Psoas muscle (tissue), 7 donors: ENCODE measurements at regions not wholly inside any gene's neighbourhood (a gene's known extent, or its start where the extent isn't known, plus 50 kb on each side); places are given as distances from the start of the nearest gene placed in this dataset.
"Not testable (repeated sequence)": the region's sequence is repeated elsewhere in the genome, so short reads cannot be mapped to it uniquely, and the experiment has no call there.

Experiments
- ATAC-seq, 4 donors: fragments of 200-7000 bp; cut with Tn5 transposase; one replicate each; pipeline ENCODE4 v1.9.1; 2020; ENCODE audit warnings: moderate library complexity in 3 of 4, mild to moderate bottlenecking in 2 of 4
- DNase-seq, 2 donors: peaks; one replicate each; pipeline ENCODE4 v3.0.0-alpha.2; 2020
- H3K27ac ChIP-seq: fragments of 200-600 bp; one replicate; pipeline ENCODE4 v1.8.0; 2022
- H3K27me3 ChIP-seq, 3 donors: fragments of 200-600 bp in 1 of 3; one replicate each; pipeline versions ENCODE4 v1.6.1 to v1.8.0; 2013 to 2022; ENCODE audit warnings: low read length in 2 of 3, mild to moderate bottlenecking in 2 of 3, moderate library complexity in 1 of 3; ENCODE audit not compliant: insufficient read depth in 3 of 3
- H3K36me3 ChIP-seq, 2 donors: fragments of 200-600 bp in 1 of 2; one replicate each; pipeline versions ENCODE4 v1.6.1 to v1.8.0; 2013 to 2022; ENCODE audit warnings: low read depth in 1 of 2, mild to moderate bottlenecking in 1 of 2, moderate library complexity in 1 of 2; ENCODE audit not compliant: insufficient read depth in 1 of 2
- H3K4me1 ChIP-seq: fragments of 200-600 bp; one replicate; pipeline ENCODE4 v1.8.0; 2022
- H3K4me3 ChIP-seq: fragments of 200-600 bp; one replicate; pipeline ENCODE4 v1.8.0; 2022; ENCODE audit warnings: mild to moderate bottlenecking
- H3K9me3 ChIP-seq: fragments of 200-600 bp; one replicate; pipeline ENCODE4 v1.8.0; 2022
- CTCF ChIP-seq: fragments of 200-600 bp; IDR thresholded peaks from one replicate; pipeline ENCODE4 v1.8.0; 2022; ENCODE audit warnings: antibody characterized with exemption
- WGBS, 3 donors: extraction: QIAGEN DNeasy Blood & Tissue Kit; methylation state at CpG; one replicate each; pipeline versions ENCODE4 v1.1.6 to v1.1.7; 2013; 5-methylcytosine and 5-hydroxymethylcytosine counted together
- intact Hi-C, 2 donors: fragments of 100-400 bp; cut with DNase I; formaldehyde crosslinking; loops; one replicate each; pipeline versions ENCODE4 v1.11.0 to v1.14.2; 2022
- donor health status: healthy with polysubstance abuse.
- donor health status: DM: no; HTN: no; CAD: no; lungs with moderate emphysema.
- donor health status: Bipolar disorder and iron deficiency.
- donor health status: healthy.
- donor health status: DM: yes; HTN: yes; CAD: no.
- donor health status: DM: no; HTN: no; CAD: no.
- donor health status: DM: yes; HTN: yes; CAD: no.

DNA sequence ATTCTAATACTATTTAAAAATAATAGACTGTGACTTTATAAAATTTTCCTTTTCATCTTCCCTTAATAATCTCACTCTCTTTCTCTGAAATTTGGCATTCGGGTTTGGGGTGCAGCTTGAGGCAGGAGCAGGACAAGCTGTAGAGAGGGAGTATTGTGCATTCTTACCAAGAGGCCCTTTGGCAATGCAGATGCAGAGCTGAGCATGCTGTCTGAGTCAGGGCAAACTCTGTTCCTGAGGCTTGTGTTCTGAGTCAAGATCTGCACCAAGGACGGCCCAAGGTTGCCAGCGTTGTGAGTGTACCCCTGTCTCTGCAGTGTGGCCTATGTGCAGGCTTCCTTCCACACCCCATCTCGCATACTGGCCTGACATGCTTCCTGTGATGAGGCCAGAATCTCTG, 343.8 kb upstream of the FRG2C start:
- Histone ChIP-seq H3K4me3 (no peak overlapping the region), H3K27ac (no peak overlapping the region), H3K9me3 (no peaks in the 10 kb centered on the region), H3K27me3 (no peaks in the 10 kb centered on the region), H3K36me3 (no peaks in the 10 kb centered on the region), H3K4me1 (no peaks in the 10 kb centered on the region)
- no peak for ATAC-seq
- intact Hi-C loops: no loop called here
- WGBS, 3 donors: 92 to 94% (median 93%) methylated on average over 4 of the region's 4 CpGs
- no peak for DNase-seq
- no peak for TF ChIP-seq CTCF

GRCh38 chr3:75321060-75321459, 343.1 kb upstream of the FRG2C start:
- H3K9me3 ChIP-seq: no peaks in the 10 kb centered on the region

DNA sequence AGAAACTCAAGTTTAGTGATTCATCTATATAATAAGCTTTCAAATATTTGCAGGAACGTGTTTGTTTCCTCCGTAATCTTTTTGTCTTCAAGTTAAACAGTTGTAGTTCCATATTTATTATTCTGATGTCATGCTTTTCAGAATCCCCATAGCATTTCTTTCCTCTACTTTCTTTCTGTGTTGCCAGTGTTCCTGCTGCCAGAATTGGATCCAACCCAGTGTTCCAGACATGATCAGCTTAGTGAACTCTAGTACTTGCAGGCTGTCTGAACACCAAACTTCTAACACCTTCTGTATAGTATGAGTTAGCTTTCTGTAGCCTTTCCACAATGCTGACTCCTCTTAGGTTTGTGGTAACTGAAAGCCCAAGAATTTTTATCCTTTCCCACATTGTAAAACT, 340.2 kb upstream of the FRG2C start:
- intact Hi-C loops, H3K36me3 ChIP-seq, ATAC-seq, H3K27me3 ChIP-seq, H3K4me3 ChIP-seq, H3K9me3 ChIP-seq, H3K4me1 ChIP-seq, H3K27ac ChIP-seq, DNase-seq: not testable (repeated sequence)
- whole genome bisulfite sequencing, 3 donors: 38 to 49% (median 44%) methylated on average over 2 of the region's 2 CpGs

More at GRCh38 chr3:75321060-75321459, 343.1 kb upstream of the FRG2C start:
- H3K4me3 ChIP-seq: no peak overlapping the region
- no peak for DNase-seq
- no peaks in the 10 kb centered on the region for H3K27me3 ChIP-seq
- H3K27ac ChIP-seq: no peak overlapping the region
- H3K36me3 ChIP-seq: no peaks in the 10 kb centered on the region
- 92 to 98% (median 97%) methylated on average over 3 of the region's 3 CpGs for WGBS, 3 donors
- H3K4me1 ChIP-seq: no peaks in the 10 kb centered on the region
- intact Hi-C loops: no loop called here
- no peak for TF ChIP-seq CTCF
- no peak for ATAC-seq

- ATAC-seq (no peak), DNase-seq (no peak)
- Histone ChIP-seq H3K27me3 (peaks cover 0 to 3% (median 0%) of the 10 kb centered on the region in 3 donors), H3K36me3 (no peaks in the 10 kb centered on the region), H3K9me3 (no peaks in the 10 kb centered on the region), H3K27ac (no peak overlapping the region), H3K4me1 (no peaks in the 10 kb centered on the region), H3K4me3 (no peak overlapping the region)
- TF ChIP-seq CTCF: no peak
- 85 to 98% (median 93%) methylated on average over 2 of the region's 2 CpGs for WGBS, 3 donors
- intact Hi-C loops: no loop called here
Observed at GRCh38 chr3:75325716-75326115, 338.4 kb upstream of the FRG2C start.

- Histone ChIP-seq H3K4me3 (no peak overlapping the region), H3K9me3 (no peaks in the 10 kb centered on the region), H3K4me1 (no peaks in the 10 kb centered on the region), H3K36me3 (no peaks in the 10 kb centered on the region), H3K27ac (no peak overlapping the region), H3K27me3 (peaks cover 0 to 3% (median 0%) of the 10 kb centered on the region in 3 donors)
- no peak for DNase-seq
- ATAC-seq: no peak
- intact Hi-C loops: no loop called here
- no peak for TF ChIP-seq CTCF
- WGBS, 3 donors: 49 to 53% (median 50%) methylated on average over 9 of the region's 9 CpGs
Observed at GRCh38 chr3:75327453-75327852, 336.7 kb upstream of the FRG2C start.
